ENCODE measurements at regions not wholly inside any gene's neighbourhood (a gene's known extent, or its start where the extent isn't known, plus 50 kb on each side); places are given as distances from the start of the nearest gene placed in this dataset.

DNA sequence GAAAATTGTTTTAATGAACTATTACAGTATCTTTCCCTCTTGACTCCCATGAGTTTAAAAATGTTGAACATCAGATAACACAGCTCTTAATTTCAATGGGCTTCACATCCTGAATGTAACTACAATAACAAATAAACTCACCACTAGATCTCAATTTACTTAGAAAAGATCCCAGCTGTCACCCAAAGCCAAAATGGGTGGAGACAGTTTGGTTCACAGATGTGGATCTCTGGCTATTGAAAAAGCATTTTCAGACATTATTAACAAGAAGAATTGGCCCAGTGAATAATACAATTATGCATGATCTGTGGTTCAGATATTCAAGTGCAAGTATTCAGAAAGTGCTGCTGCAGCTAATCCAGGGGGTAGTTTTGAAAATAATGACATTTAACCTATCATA, 184.7 kb upstream of the RALGAPA2 start:
- H3K27ac ChIP-seq, result peak overlapping the region; percentile 41
- TF ChIP-seq, protein P1, sequence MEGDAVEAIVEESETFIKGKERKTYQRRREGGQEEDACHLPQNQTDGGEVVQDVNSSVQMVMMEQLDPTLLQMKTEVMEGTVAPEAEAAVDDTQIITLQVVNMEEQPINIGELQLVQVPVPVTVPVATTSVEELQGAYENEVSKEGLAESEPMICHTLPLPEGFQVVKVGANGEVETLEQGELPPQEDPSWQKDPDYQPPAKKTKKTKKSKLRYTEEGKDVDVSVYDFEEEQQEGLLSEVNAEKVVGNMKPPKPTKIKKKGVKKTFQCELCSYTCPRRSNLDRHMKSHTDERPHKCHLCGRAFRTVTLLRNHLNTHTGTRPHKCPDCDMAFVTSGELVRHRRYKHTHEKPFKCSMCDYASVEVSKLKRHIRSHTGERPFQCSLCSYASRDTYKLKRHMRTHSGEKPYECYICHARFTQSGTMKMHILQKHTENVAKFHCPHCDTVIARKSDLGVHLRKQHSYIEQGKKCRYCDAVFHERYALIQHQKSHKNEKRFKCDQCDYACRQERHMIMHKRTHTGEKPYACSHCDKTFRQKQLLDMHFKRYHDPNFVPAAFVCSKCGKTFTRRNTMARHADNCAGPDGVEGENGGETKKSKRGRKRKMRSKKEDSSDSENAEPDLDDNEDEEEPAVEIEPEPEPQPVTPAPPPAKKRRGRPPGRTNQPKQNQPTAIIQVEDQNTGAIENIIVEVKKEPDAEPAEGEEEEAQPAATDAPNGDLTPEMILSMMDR (conservative IDR thresholded peaks at IDR 0.05), result no peak

DNA sequence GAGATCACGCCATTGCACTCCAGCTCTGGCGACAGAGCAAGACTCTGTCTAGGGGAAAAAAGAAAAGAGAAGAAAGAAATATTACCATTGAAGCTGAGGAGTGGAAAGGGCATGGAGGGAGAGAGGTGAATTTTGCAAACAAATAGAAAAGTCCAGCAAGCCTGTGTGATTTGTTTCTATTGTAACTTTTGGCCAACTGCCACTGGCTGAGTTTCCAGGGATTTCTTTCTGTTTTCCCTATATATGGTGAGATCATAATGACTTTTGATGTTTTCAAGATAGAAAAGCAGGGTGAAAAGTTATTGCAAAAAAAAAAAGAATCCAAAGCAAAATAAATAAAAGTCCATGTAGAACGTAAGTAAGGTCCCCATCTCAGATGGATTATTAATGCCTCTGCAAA, 184.2 kb upstream of the RALGAPA2 start:
- TF ChIP-seq, protein P1 (conservative IDR thresholded peaks at IDR 0.05), result no peak
- H3K27ac ChIP-seq, result peak overlapping the region; percentile 41

DNA sequence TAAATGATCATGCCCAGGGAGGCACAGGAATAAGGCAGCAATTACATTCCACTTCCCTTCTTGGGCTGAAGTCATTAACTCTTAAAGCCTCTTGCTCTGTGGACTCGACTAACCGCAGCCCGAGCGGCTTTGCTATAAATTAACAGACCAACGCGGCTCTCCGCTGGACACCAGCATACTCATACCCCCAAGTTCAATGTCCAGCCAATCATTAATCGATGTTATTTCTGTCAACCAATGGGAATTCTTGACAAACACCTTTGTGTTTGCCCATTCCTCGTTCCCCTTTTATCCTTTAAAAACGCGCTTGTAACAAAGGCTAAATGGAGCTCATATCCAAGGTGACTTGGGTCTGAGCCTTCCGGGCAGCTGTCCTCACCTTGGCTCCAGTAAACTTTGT, 183.1 kb upstream of the RALGAPA2 start:
- H3K27ac ChIP-seq, result peak overlapping the region; percentile 96
- TF ChIP-seq, protein P1 (conservative IDR thresholded peaks at IDR 0.05), result no peak

DNA sequence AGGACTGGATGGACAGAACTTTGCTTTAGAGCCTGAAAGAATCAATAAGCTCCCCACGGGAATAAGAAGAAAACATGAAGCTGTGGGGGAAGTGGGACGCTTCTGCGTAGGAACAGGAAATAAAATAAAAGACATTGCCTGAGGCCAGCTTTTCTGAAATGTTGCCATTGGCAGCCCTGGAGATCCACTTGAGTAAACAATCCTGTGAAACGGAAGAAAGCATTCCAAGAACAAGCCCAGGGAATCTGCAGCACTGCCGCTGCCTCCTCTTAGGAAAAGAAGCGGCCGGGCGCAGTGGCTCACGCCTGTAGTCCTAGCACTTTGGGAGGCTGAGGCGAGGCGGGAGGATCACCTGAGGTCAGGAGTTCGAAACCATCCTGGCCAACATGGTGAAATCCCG, 182.3 kb upstream of the RALGAPA2 start:
- peak overlapping the region; percentile 96 for H3K27ac ChIP-seq
- TF ChIP-seq, protein P1 (conservative IDR thresholded peaks at IDR 0.05), result no peak

DNA sequence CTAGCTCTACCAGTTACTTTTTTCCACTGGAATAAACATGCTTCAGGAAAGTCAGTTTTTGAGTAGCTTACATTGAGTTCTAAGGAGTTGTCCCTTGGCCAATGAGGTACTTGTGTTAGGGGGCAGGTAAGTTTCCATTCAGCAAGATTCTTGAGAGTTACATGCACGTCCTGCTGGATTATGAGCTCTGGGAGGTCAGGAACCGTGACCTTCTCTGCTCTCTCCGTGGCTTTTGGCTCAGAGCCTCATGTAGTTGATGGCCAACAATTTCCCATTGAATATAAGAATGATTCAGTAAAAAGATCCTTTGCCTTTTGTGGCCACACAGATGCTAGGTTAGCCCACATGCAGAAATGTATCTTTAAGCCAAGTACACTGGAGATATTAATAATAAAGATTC, 181.8 kb upstream of the RALGAPA2 start:
- TF ChIP-seq, protein P1 (conservative IDR thresholded peaks at IDR 0.05), result no peak
- peak overlapping the region; percentile 96 for H3K27ac ChIP-seq

DNA sequence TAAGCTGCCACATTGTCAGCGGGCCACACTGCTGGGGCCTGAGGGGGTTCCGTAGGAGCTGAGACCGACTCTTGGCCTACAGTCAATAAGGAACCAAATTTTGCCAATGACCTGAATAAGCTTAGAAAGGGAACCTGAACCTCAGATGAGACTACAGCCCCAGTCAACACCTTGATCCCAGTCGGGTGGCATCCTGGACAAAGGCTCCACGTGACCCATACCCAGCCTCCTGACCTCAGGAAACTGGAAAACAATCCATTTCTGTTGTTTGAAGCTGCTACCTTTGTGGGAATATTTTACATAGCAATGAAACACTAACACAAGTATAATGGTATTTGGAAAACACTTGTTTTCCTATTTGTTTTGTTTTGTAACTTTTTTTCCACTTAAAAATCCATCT, 179.9 kb upstream of the RALGAPA2 start:
- TF ChIP-seq, protein P1 (conservative IDR thresholded peaks at IDR 0.05), result no peak

DNA sequence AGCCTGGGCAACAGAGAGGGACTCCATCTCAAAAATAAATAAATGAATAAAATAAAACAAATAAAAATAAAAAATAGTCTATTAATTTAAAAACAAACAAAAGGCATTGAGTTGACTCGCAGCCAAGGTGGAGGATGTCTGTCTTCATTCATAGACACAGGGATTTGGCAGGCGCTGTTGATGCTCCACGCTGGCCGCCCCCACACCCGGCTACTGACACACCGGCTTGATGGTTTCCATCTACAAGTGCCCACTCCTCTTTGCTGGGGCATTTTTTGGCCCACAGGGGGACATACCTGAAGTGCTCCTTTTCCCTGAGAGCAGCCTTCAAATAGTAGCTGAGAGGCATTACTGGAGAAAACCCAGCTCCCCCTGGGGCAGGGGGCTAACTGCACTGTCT, 178.3 kb upstream of the RALGAPA2 start:
- TF ChIP-seq, protein P1 (conservative IDR thresholded peaks at IDR 0.05), result no peak
- peak overlapping the region; percentile 31; the same call in 1 of the 2 replicates for H3K27ac ChIP-seq

More for the DNA sequence above, 179.9 kb upstream of the RALGAPA2 start:
- H3K27ac ChIP-seq, result peak overlapping the region; percentile 96; the same call in 1 of the 2 replicates
